ENCODE measurements at regions not wholly inside any gene's neighbourhood (a gene's known extent, or its start where the extent isn't known, plus 50 kb on each side); places are given as distances from the start of the nearest gene placed in this dataset.

- intact Hi-C loops (cut with DNase I): no loop called here
- H3K9me3 ChIP-seq: no peaks in the 10 kb centered on the region
- no peaks in the 10 kb centered on the region for H3K27me3 ChIP-seq
- no peaks in the 10 kb centered on the region for H3K36me3 ChIP-seq
- no peak for DNase-seq
- 67 to 76% (median 70%) methylated on average over 5 of the region's 5 CpGs for WGBS, 3 donors
- TF ChIP-seq POLR2A (IDR thresholded peaks at IDR 0.05) (no peak), EP300 (IDR thresholded peaks at IDR 0.05) (no peak), CTCF (IDR thresholded peaks at IDR 0.05) (no peak)
- H3K4me1 ChIP-seq (ENCODE audit: insufficient read depth): no peaks in the 10 kb centered on the region
- H3K27ac ChIP-seq: no peak overlapping the region
- H3K4me3 ChIP-seq: no peak overlapping the region
Observed at GRCh38 chr17:54307351-54307750, 484.6 kb downstream of the KIF2B start.

- intact Hi-C loops (cut with DNase I): no loop called here
- H3K9me3 ChIP-seq: no peaks in the 10 kb centered on the region
- no peaks in the 10 kb centered on the region for H3K4me1 ChIP-seq (ENCODE audit: insufficient read depth)
- WGBS, 3 donors: 67 to 78% (median 73%) methylated on average over 1 of the region's 1 CpG
- H3K27ac ChIP-seq: no peak overlapping the region
- H3K4me3 ChIP-seq: no peak overlapping the region
- no peak for DNase-seq
- H3K27me3 ChIP-seq: no peaks in the 10 kb centered on the region
- H3K36me3 ChIP-seq: no peaks in the 10 kb centered on the region
- TF ChIP-seq EP300 (IDR thresholded peaks at IDR 0.05) (no peak), POLR2A (IDR thresholded peaks at IDR 0.05) (no peak), CTCF (IDR thresholded peaks at IDR 0.05) (no peak)
Observed at GRCh38 chr17:54324813-54325212, 502.1 kb downstream of the KIF2B start.

- no peaks in the 10 kb centered on the region for H3K9me3 ChIP-seq
- H3K4me1 ChIP-seq (ENCODE audit: insufficient read depth): no peaks in the 10 kb centered on the region
- no peak overlapping the region for H3K27ac ChIP-seq
- TF ChIP-seq POLR2A (IDR thresholded peaks at IDR 0.05) (no peak), EP300 (IDR thresholded peaks at IDR 0.05) (no peak), CTCF (IDR thresholded peaks at IDR 0.05) (no peak)
- no peak overlapping the region for H3K4me3 ChIP-seq
- H3K27me3 ChIP-seq: no peaks in the 10 kb centered on the region
- 74 to 81% (median 74%) methylated on average over 1 of the region's 1 CpG for WGBS, 3 donors
- H3K36me3 ChIP-seq: no peaks in the 10 kb centered on the region
- intact Hi-C loops (cut with DNase I): no loop called here
- DNase-seq: no peak
Observed at GRCh38 chr17:54339731-54340130, 517.0 kb downstream of the KIF2B start.

GRCh38 chr17:54347495-54347894 lies 524.8 kb downstream of the KIF2B start:
- Histone ChIP-seq H3K4me3 (no peak overlapping the region), H3K9me3 (no peaks in the 10 kb centered on the region), H3K27me3 (no peaks in the 10 kb centered on the region), H3K4me1 (ENCODE audit: insufficient read depth) (no peaks in the 10 kb centered on the region), H3K27ac (no peak overlapping the region), H3K36me3 (no peaks in the 10 kb centered on the region)
- DNase-seq: no peak
- TF ChIP-seq CTCF (IDR thresholded peaks at IDR 0.05): no peak
- 88 to 93% (median 93%) methylated on average over 1 of the region's 1 CpG for WGBS, 3 donors
- intact Hi-C loops (cut with DNase I): no loop called here

- intact Hi-C loops (cut with DNase I): no loop called here
Observed at GRCh38 chr17:54348234-54348633, 525.5 kb downstream of the KIF2B start.

More at GRCh38 chr17:54348234-54348633, 525.5 kb downstream of the KIF2B start:
- Histone ChIP-seq H3K27me3 (no peaks in the 10 kb centered on the region), H3K9me3 (no peaks in the 10 kb centered on the region), H3K4me1 (ENCODE audit: insufficient read depth) (no peaks in the 10 kb centered on the region), H3K27ac (no peak overlapping the region), H3K4me3 (no peak overlapping the region), H3K36me3 (no peaks in the 10 kb centered on the region)
- TF ChIP-seq CTCF (IDR thresholded peaks at IDR 0.05) (no peak), EP300 (IDR thresholded peaks at IDR 0.05) (no peak), POLR2A (IDR thresholded peaks at IDR 0.05) (no peak)
- no peak for DNase-seq
